Upper lobe of left lung (tissue), 4 donors: ENCODE measurements at regions not wholly inside any gene's neighbourhood (a gene's known extent, or its start where the extent isn't known, plus 50 kb on each side); places are given as distances from the start of the nearest gene placed in this dataset.

Experiments
- EP300 ChIP-seq, 4 donors: sonication (generic); formaldehyde crosslinking; IDR thresholded peaks; one replicate each; pipeline ENCODE4 v1.5.1; 2017; ENCODE audit warnings: antibody characterized with exemption in 4 of 4, control low read depth in 2 of 4
- POLR2A ChIP-seq, 4 donors: fragments of 450-650 bp; IDR thresholded peaks; one replicate each; pipeline ENCODE4 v1.5.1; 2016 to 2017; ENCODE audit warnings: antibody characterized with exemption in 4 of 4, mild to moderate bottlenecking in 2 of 4
- TF ChIP-seq, protein P1 (sequence below), 6 experiments: fragments of 450-650 bp in 4 of 6; fragments of 200-600 bp in 2 of 6; sonication (generic) in 2 of 6; IDR thresholded peaks; one replicate each; pipeline ENCODE4 v1.5.1; 2016 to 2019; ENCODE audit warnings: antibody characterized with exemption in 6 of 6

DNA sequence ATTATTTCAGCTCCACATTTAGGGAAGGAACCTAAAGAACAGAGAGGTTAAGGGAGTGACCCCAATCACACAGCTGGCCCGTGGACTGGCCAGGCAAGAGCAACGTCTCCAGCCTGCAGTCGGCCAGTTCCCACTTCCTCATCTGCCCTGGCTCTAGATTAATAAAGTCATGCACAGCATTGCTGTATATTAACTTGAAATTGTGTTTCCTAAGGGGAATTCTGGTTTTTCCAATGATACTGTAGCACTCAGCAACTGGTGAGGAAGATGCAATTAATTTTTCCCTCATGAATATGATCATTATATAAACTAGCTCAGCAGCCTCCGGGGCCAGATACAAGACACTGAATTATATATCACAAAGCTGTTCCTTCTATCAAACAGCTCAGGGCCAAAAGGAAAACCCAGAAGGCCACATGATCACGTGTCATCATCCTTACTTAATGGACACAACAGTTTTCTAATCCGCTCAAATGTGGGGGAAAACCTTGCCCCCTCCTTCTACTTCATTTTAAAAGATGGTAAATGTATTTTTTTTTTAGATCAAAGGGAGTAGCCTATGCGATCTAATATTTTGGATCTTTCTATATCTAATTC lies 295.3 kb upstream of the PRKCQ start:
- TF ChIP-seq, protein P1, sequence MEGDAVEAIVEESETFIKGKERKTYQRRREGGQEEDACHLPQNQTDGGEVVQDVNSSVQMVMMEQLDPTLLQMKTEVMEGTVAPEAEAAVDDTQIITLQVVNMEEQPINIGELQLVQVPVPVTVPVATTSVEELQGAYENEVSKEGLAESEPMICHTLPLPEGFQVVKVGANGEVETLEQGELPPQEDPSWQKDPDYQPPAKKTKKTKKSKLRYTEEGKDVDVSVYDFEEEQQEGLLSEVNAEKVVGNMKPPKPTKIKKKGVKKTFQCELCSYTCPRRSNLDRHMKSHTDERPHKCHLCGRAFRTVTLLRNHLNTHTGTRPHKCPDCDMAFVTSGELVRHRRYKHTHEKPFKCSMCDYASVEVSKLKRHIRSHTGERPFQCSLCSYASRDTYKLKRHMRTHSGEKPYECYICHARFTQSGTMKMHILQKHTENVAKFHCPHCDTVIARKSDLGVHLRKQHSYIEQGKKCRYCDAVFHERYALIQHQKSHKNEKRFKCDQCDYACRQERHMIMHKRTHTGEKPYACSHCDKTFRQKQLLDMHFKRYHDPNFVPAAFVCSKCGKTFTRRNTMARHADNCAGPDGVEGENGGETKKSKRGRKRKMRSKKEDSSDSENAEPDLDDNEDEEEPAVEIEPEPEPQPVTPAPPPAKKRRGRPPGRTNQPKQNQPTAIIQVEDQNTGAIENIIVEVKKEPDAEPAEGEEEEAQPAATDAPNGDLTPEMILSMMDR (IDR thresholded peaks at IDR 0.05), result no peak
- TF ChIP-seq POLR2A (IDR thresholded peaks at IDR 0.05), result no peak
- no peak for TF ChIP-seq EP300 (IDR thresholded peaks at IDR 0.05)
